HepG2 (cell line): ENCODE measurements at regions not wholly inside any gene's neighbourhood (a gene's known extent, or its start where the extent isn't known, plus 50 kb on each side); places are given as distances from the start of the nearest gene placed in this dataset.

Source experiments
- ATAC-seq: fragments of 200-7000 bp; cut with Tn5 transposase; 3 replicates; pipeline ENCODE4 v1.9.1; 2020; ENCODE audit warnings: mild to moderate bottlenecking, moderate library complexity
- BruUV-seq: library from RNA; stranded (reverse); fragments of 400-500 nt; replicated peaks from 2 replicates; lab custom pipeline; 2021; lab: Mats Ljungman, UMichigan
- CTCF ChIA-PET: fragments of 300-600 bp; formaldehyde crosslinking; extraction: SDS; loops from one replicate; lab custom pipeline; 2021; ENCODE audit warnings: low total read pairs, inconsistent platforms, low intra/inter-chr PET ratio; lab: Yijun Ruan, JAX
- POLR2A ChIA-PET: fragments of 350-600 bp; sonication (Branson Sonifier 250); formaldehyde crosslinking; loops from one replicate; lab custom pipeline; 2020; ENCODE audit warnings: antibody characterized with exemption, inconsistent platforms; lab: Yijun Ruan, JAX
- DNase-seq: peaks from one replicate; pipeline ENCODE4 v3.0.0-alpha.2; 2015; ENCODE audit warnings: low spot score
- FAIRE-seq: peaks from 3 replicates; lab custom pipeline; 2011; peaks lifted over from hg19 to GRCh38; lab: Jason Lieb, UNC
- H2AFZ ChIP-seq: one replicate; pipeline ENCODE4 v1.6.1; 2011; ENCODE audit warnings: low read length, inconsistent platforms
- H3K27ac ChIP-seq: fragments of 300-600 bp; 3 replicates; pipeline ENCODE4 v1.8.0; 2011; ENCODE audit warnings: mixed run types, mild to moderate bottlenecking, mixed read lengths, low read length, inconsistent platforms; ENCODE audit not compliant: insufficient read depth; ENCODE audit errors: extremely low read length
- H3K27me3 ChIP-seq, 2 experiments: fragments of 200-600 bp in 1 of 2; 2 replicates in 1 of 2; 3 replicates in 1 of 2; pipeline versions ENCODE4 v1.6.0 to v1.8.0; 2011; ENCODE audit warnings: low read length in 2 of 2, mild to moderate bottlenecking in 2 of 2, moderate library complexity in 2 of 2, inconsistent platforms in 1 of 2; ENCODE audit not compliant: insufficient read depth in 2 of 2, control insufficient read depth in 1 of 2
- H3K36me3 ChIP-seq, 2 experiments: fragments of 200-600 bp in 1 of 2; replicated peaks in 1 of 2; 2 replicates in 1 of 2; 3 replicates in 1 of 2; pipeline versions ENCODE4 v1.5.1 to v1.8.0; 2011; ENCODE audit warnings: low read length in 2 of 2, inconsistent platforms in 1 of 2; ENCODE audit not compliant: insufficient read depth in 2 of 2, control insufficient read depth in 1 of 2
- H3K4me1 ChIP-seq: 2 replicates; pipeline ENCODE4 v1.5.1; 2012; ENCODE audit warnings: low read length, inconsistent platforms; ENCODE audit not compliant: insufficient read depth
- H3K4me2 ChIP-seq: 2 replicates; pipeline ENCODE4 v1.6.0; 2011; ENCODE audit warnings: low read depth, low read length, inconsistent platforms
- H3K4me3 ChIP-seq, 3 experiments: fragments of 200-600 bp in 1 of 3; sonication (generic), shearing (Covaris generic) in 1 of 3; replicated peaks in 1 of 3; 2 replicates each; pipeline ENCODE4 v1.5.1; 2011 to 2016; ENCODE audit warnings: low read length in 3 of 3, inconsistent platforms in 2 of 3, low read depth in 2 of 3, mild to moderate bottlenecking in 2 of 3, control low read depth in 1 of 3, mixed read lengths in 1 of 3; ENCODE audit not compliant: insufficient read depth in 1 of 3
- H3K79me2 ChIP-seq: one replicate; pipeline ENCODE4 v1.6.1; 2011; ENCODE audit warnings: low read length, inconsistent platforms; ENCODE audit not compliant: insufficient read depth
- H3K9ac ChIP-seq: 2 replicates; pipeline ENCODE4 v1.6.0; 2011; ENCODE audit warnings: mild to moderate bottlenecking, low read depth, low read length, inconsistent platforms; ENCODE audit not compliant: insufficient read depth
- H3K9me3 ChIP-seq: 2 replicates; pipeline ENCODE4 v1.5.1; 2012; ENCODE audit warnings: mild to moderate bottlenecking, low read length
- H4K20me1 ChIP-seq: 2 replicates; pipeline ENCODE4 v1.6.0; 2011; ENCODE audit warnings: inconsistent platforms, mild to moderate bottlenecking, low read length, moderate library complexity; ENCODE audit not compliant: insufficient read depth
- EZH2 ChIP-seq: conservative IDR thresholded peaks from 2 replicates; pipeline ENCODE4 v1.6.1; 2012; ENCODE audit warnings: mild to moderate bottlenecking, low read depth, low read length, moderate library complexity
- HCFC1 ChIP-seq: fragments of 150-350 bp; IDR thresholded peaks from 2 replicates; pipeline ENCODE4 v1.6.1; 2014; ENCODE audit warnings: low read depth, low read length
- HIVEP1 ChIP-seq: sonication (generic); formaldehyde crosslinking; IDR thresholded peaks from 2 replicates; pipeline ENCODE4 v1.4.0; 2020; ENCODE audit warnings: mild to moderate bottlenecking, missing genetic modification reagents
- NPAS2 ChIP-seq: sonication (generic); formaldehyde crosslinking; IDR thresholded peaks from 2 replicates; pipeline ENCODE4 v1.8.0; 2022; ENCODE audit warnings: mild to moderate bottlenecking, missing genetic modification reagents, borderline replicate concordance
- POLR2G ChIP-seq: fragments of 200-400 bp; formaldehyde crosslinking; IDR thresholded peaks from 2 replicates; pipeline ENCODE4 v1.6.1; 2018; ENCODE audit warnings: mild to moderate bottlenecking, low read depth, low read length, moderate library complexity
- SALL1 ChIP-seq: sonication (generic); formaldehyde crosslinking; IDR thresholded peaks from 2 replicates; pipeline ENCODE4 v1.8.0; 2022; ENCODE audit warnings: mild to moderate bottlenecking, missing genetic modification reagents
- ZBTB1 ChIP-seq: sonication (generic); formaldehyde crosslinking; IDR thresholded peaks from 2 replicates; pipeline ENCODE4 v1.4.0; 2020; ENCODE audit warnings: missing genetic modification reagents, borderline replicate concordance
- ZNF282 ChIP-seq: fragments of 450-650 bp; IDR thresholded peaks from 2 replicates; pipeline ENCODE4 v1.6.1; 2018; ENCODE audit not compliant: partially characterized antibody
- ZNF430 ChIP-seq: sonication (generic); formaldehyde crosslinking; IDR thresholded peaks from 2 replicates; pipeline ENCODE4 v1.9.0; 2021; ENCODE audit warnings: mild to moderate bottlenecking, missing genetic modification reagents
- WGBS: methylation state at CpG from one replicate; pipeline ENCODE4 v1.1.6; 2017; ENCODE audit warnings: low lambda C conversion rate; 5-methylcytosine and 5-hydroxymethylcytosine counted together
- in situ Hi-C: cut with HindIII; loops from 2 replicates; pipeline ENCODE4 v1.10.0; 2017; ENCODE audit warnings: low pct_unique_long_range_greater_than_20kb; ENCODE audit not compliant: extremely low pct_ligation_motif_present
- intact Hi-C: fragments of 100-400 bp; cut with micrococcal nuclease; formaldehyde crosslinking; loops from one replicate; pipeline ENCODE4 v1.10.0; 2022; ENCODE audit not compliant: unreplicated experiment
- TF ChIP-seq, protein P1 (sequence below): sonication (generic); formaldehyde crosslinking; IDR thresholded peaks from 2 replicates; pipeline ENCODE4 v1.4.0; 2020; ENCODE audit warnings: mild to moderate bottlenecking, low read depth, missing genetic modification reagents
- TF ChIP-seq, protein P2 (sequence below): sonication (generic); formaldehyde crosslinking; IDR thresholded peaks from 2 replicates; pipeline ENCODE4 v1.5.1; 2020; ENCODE audit warnings: missing genetic modification reagents, mild to moderate bottlenecking, borderline replicate concordance
- TF ChIP-seq, protein P3 (sequence below): IDR thresholded peaks from 2 replicates; pipeline ENCODE4 v1.6.1; 2016
- TF ChIP-seq, protein P4 (sequence below): sonication (generic); formaldehyde crosslinking; IDR thresholded peaks from 2 replicates; pipeline ENCODE4 v1.8.0; 2022; ENCODE audit warnings: missing genetic modification reagents, low read depth, mild to moderate bottlenecking, borderline replicate concordance
- TF ChIP-seq, protein P5 (sequence below), 2 experiments: sonication (generic) in 1 of 2; formaldehyde crosslinking in 1 of 2; IDR thresholded peaks; 2 replicates each; pipeline versions ENCODE4 v1.4.0 to v1.6.1; 2018 to 2020; ENCODE audit warnings: missing genetic modification reagents in 2 of 2, borderline replicate concordance in 1 of 2, low read depth in 1 of 2, mild to moderate bottlenecking in 1 of 2, missing biosample characterization in 1 of 2

DNA sequence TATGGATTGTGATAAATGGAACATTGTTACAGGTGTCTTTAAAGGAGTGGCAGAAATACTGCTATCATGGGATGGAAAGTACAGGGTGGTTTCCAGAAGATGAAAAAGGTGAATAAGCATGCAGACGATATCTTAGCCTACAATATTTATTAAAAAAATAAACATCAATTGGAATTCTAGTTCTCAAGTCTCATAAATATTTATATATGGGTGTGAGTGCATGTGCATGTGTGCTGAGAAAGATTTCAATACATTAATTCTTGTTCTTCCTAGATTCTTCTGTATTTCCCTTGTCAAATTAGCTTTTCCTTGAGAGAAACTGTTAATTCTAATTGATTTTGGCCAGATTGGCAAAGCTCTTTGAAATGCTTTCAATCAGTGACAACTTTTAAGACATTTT, 618.2 kb downstream of the METTL15 start:
- Histone ChIP-seq H3K27me3 (no peaks in the 10 kb centered on the region), H3K9ac (no peak overlapping the region), H3K4me3 (no peak overlapping the region), H3K36me3 (no peaks in the 10 kb centered on the region), H3K4me1 (no peaks in the 10 kb centered on the region), H3K9me3 (no peaks in the 10 kb centered on the region), H2AFZ (no peak overlapping the region), H4K20me1 (no peaks in the 10 kb centered on the region), H3K4me2 (no peak overlapping the region), H3K27ac (no peak overlapping the region), H3K79me2 (no peaks in the 10 kb centered on the region)
- 0% methylated on average over 1 of the region's 1 CpG for WGBS
- no peak for ATAC-seq
- BruUV-seq = no TSS peak
- DNase-seq = no peak
- TF ChIP-seq HIVEP1 (CRISPR knock-in tag) (no peak), HCFC1 (no peak), ZNF282 (no peak), ZNF430 (CRISPR knock-in tag) (no peak), POLR2G (no peak), SALL1 (CRISPR knock-in tag) (no peak), NPAS2 (CRISPR knock-in tag) (no peak), ZBTB1 (no peak), EZH2 (no peak)
- TF ChIP-seq, protein P1, sequence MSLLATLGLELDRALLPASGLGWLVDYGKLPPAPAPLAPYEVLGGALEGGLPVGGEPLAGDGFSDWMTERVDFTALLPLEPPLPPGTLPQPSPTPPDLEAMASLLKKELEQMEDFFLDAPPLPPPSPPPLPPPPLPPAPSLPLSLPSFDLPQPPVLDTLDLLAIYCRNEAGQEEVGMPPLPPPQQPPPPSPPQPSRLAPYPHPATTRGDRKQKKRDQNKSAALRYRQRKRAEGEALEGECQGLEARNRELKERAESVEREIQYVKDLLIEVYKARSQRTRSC (CRISPR knock-in tag) = no peak
- TF ChIP-seq, protein P2, sequence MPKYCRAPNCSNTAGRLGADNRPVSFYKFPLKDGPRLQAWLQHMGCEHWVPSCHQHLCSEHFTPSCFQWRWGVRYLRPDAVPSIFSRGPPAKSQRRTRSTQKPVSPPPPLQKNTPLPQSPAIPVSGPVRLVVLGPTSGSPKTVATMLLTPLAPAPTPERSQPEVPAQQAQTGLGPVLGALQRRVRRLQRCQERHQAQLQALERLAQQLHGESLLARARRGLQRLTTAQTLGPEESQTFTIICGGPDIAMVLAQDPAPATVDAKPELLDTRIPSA (CRISPR knock-in tag) = no peak
- TF ChIP-seq, protein P3, sequence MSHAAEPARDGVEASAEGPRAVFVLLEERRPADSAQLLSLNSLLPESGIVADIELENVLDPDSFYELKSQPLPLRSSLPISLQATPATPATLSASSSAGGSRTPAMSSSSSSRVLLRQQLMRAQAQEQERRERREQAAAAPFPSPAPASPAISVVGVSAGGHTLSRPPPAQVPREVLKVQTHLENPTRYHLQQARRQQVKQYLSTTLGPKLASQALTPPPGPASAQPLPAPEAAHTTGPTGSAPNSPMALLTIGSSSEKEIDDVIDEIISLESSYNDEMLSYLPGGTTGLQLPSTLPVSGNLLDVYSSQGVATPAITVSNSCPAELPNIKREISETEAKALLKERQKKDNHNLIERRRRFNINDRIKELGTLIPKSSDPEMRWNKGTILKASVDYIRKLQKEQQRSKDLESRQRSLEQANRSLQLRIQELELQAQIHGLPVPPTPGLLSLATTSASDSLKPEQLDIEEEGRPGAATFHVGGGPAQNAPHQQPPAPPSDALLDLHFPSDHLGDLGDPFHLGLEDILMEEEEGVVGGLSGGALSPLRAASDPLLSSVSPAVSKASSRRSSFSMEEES (CRISPR knock-in tag) = no peak
- TF ChIP-seq, protein P4, sequence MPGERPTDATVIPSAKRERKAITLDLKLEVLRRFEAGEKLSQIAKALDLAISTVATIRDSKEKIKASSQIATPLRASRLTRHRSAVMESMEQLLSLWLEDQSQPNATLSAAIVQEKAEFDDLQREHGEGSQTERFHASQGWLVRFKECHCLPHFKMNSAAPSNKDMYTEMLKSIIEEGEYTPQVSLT = no peak
- TF ChIP-seq, protein P5, sequence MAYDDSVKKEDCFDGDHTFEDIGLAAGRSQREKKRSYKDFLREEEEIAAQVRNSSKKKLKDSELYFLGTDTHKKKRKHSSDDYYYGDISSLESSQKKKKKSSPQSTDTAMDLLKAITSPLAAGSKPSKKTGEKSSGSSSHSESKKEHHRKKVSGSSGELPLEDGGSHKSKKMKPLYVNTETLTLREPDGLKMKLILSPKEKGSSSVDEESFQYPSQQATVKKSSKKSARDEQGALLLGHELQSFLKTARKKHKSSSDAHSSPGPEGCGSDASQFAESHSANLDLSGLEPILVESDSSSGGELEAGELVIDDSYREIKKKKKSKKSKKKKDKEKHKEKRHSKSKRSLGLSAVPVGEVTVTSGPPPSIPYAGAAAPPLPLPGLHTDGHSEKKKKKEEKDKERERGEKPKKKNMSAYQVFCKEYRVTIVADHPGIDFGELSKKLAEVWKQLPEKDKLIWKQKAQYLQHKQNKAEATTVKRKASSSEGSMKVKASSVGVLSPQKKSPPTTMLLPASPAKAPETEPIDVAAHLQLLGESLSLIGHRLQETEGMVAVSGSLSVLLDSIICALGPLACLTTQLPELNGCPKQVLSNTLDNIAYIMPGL (CRISPR knock-in tag; IDR thresholded peaks at IDR 0.05; ENCODE audit: borderline replicate concordance in 1 of 2, low read depth in 1 of 2) = no peak
- FAIRE-seq = no peak
- ChIA-PET CTCF (no interaction called here), POLR2A (no interaction called here)
- intact Hi-C loops = no loop called here
- in situ Hi-C loops = no loop called here
